ENCODE measurements at regions not wholly inside any gene's neighbourhood (a gene's known extent, or its start where the extent isn't known, plus 50 kb on each side); places are given as distances from the start of the nearest gene placed in this dataset.

- no peak for DNase-seq
These were observed 283.2 kb upstream of the CLINT1 start for GRCh38 chr5:158142156-158142555.

- no peak for DNase-seq
These were observed 281.3 kb upstream of the CLINT1 start for GRCh38 chr5:158140120-158140731.

- DNase-seq, result no peak
These were observed 280.2 kb upstream of the CLINT1 start for GRCh38 chr5:158139161-158139560.

GRCh38 chr5:158135682-158136179 is 276.8 kb upstream of the CLINT1 start:
- DNase-seq, result no peak

GRCh38 chr5:158133369-158133768 is 274.4 kb upstream of the CLINT1 start:
- DNase-seq, result no peak

GRCh38 chr5:158127536-158127935 is 268.6 kb upstream of the CLINT1 start:
- no peak for DNase-seq

- no peak for DNase-seq
These were observed 267.8 kb upstream of the CLINT1 start for GRCh38 chr5:158126442-158127405.

- no peak for DNase-seq
These were observed 265.8 kb upstream of the CLINT1 start for GRCh38 chr5:158124606-158125316.

GRCh38 chr5:158123595-158123994 is 264.6 kb upstream of the CLINT1 start:
- DNase-seq, result no peak

- DNase-seq, result no peak
These were observed 262.7 kb upstream of the CLINT1 start for GRCh38 chr5:158121678-158122077.

GRCh38 chr5:158120760-158121159 is 261.8 kb upstream of the CLINT1 start:
- no peak for DNase-seq

GRCh38 chr5:158119961-158120723 is 261.2 kb upstream of the CLINT1 start:
- no peak for DNase-seq

- no peak for DNase-seq
These were observed 258.7 kb upstream of the CLINT1 start for GRCh38 chr5:158117467-158118160.

GRCh38 chr5:158116965-158117364 is 258.0 kb upstream of the CLINT1 start:
- DNase-seq, result no peak

- no peak for DNase-seq
These were observed 256.5 kb upstream of the CLINT1 start for GRCh38 chr5:158115468-158115867.

- DNase-seq, result no peak
These were observed 249.2 kb upstream of the CLINT1 start for GRCh38 chr5:158108177-158108576.

GRCh38 chr5:158100373-158100888 is 241.5 kb upstream of the CLINT1 start:
- no peak for DNase-seq

GRCh38 chr5:158099571-158100105 is 240.7 kb upstream of the CLINT1 start:
- DNase-seq, result no peak

- DNase-seq, result no peak
These were observed 237.9 kb upstream of the CLINT1 start for GRCh38 chr5:158096835-158097234.

- DNase-seq, result no peak
These were observed 227.9 kb upstream of the CLINT1 start for GRCh38 chr5:158086856-158087255.

- DNase-seq, result no peak
These were observed 225.3 kb upstream of the CLINT1 start for GRCh38 chr5:158084292-158084691.
